OCI-LY7 (cell line): ENCODE measurements at regions not wholly inside any gene's neighbourhood (a gene's known extent, or its start where the extent isn't known, plus 50 kb on each side); places are given as distances from the start of the nearest gene placed in this dataset.

ENCODE experiments used
- BruUV-seq: library from RNA; stranded (reverse); fragments of 400-500 nt; replicated peaks from 2 replicates; lab custom pipeline; 2021; lab: Mats Ljungman, UMichigan
- CTCF ChIA-PET: fragments of 300-600 bp; sonication (Branson Sonifier 250); formaldehyde crosslinking; loops from one replicate; lab custom pipeline; 2022; ENCODE audit warnings: antibody characterized with exemption; ENCODE audit not compliant: unreplicated experiment; lab: Charles Lee
- POLR2A ChIA-PET: fragments of 300-600 bp; sonication (Branson Sonifier 250); formaldehyde crosslinking; loops from one replicate; lab custom pipeline; 2022; ENCODE audit warnings: antibody characterized with exemption; lab: Charles Lee
- DNase-seq: peaks from one replicate; pipeline ENCODE4 v3.0.0-alpha.2; 2015; ENCODE audit warnings: low spot score
- H2AFZ ChIP-seq: fragments of 200-600 bp; sonication (generic), shearing (Covaris generic); 2 replicates; pipeline ENCODE4 v1.6.1; 2014; ENCODE audit warnings: mild to moderate bottlenecking, antibody characterized with exemption, low read length, moderate library complexity
- H3K27ac ChIP-seq: fragments of 200-600 bp; sonication (generic); 2 replicates; pipeline ENCODE4 v1.5.1; 2014; ENCODE audit warnings: mixed run types, low read depth, mild to moderate bottlenecking, moderate library complexity, low read length, inconsistent platforms; ENCODE audit not compliant: poor library complexity, severe bottlenecking
- H3K36me3 ChIP-seq: fragments of 200-600 bp; sonication (generic); 2 replicates; pipeline ENCODE4 v1.6.1; 2014; ENCODE audit warnings: mild to moderate bottlenecking, antibody characterized with exemption, low read length, moderate library complexity, mixed read lengths; ENCODE audit not compliant: insufficient read depth
- H3K4me1 ChIP-seq: fragments of 200-600 bp; sonication (generic); 2 replicates; pipeline ENCODE4 v1.5.1; 2014; ENCODE audit warnings: mild to moderate bottlenecking, low read length; ENCODE audit not compliant: insufficient read depth, poor library complexity, severe bottlenecking
- H3K4me2 ChIP-seq: fragments of 200-600 bp; sonication (generic); 2 replicates; pipeline ENCODE4 v1.6.1; 2014; ENCODE audit warnings: mild to moderate bottlenecking, low read length
- H3K4me3 ChIP-seq: fragments of 200-600 bp; sonication (generic); 2 replicates; pipeline ENCODE4 v1.5.1; 2014; ENCODE audit warnings: mild to moderate bottlenecking, low read depth, low read length; ENCODE audit not compliant: poor library complexity, severe bottlenecking
- H3K79me2 ChIP-seq: fragments of 200-600 bp; sonication (generic); 2 replicates; pipeline ENCODE4 v1.6.1; 2016; ENCODE audit warnings: low read depth, mild to moderate bottlenecking, low read length, moderate library complexity, mixed read lengths; ENCODE audit not compliant: insufficient read depth
- H3K9me2 ChIP-seq: fragments of 200-600 bp; sonication (generic); 2 replicates; pipeline ENCODE4 v1.6.1; 2016; ENCODE audit warnings: mild to moderate bottlenecking, low read length, mixed read lengths; ENCODE audit not compliant: insufficient read depth
- H3K9me3 ChIP-seq: fragments of 200-600 bp; sonication (generic); 2 replicates; pipeline ENCODE4 v1.6.1; 2014; ENCODE audit warnings: mild to moderate bottlenecking, mixed run types, low read length, mixed read lengths
- H4K20me1 ChIP-seq: fragments of 200-600 bp; sonication (generic); 2 replicates; pipeline ENCODE4 v1.6.1; 2014; ENCODE audit warnings: mild to moderate bottlenecking, antibody characterized with exemption, low read length, moderate library complexity, mixed read lengths; ENCODE audit not compliant: insufficient read depth
- CTCF ChIP-seq: fragments of 200-600 bp; sonication (generic); conservative IDR thresholded peaks from 2 replicates; pipeline ENCODE4 v1.5.1; 2014; ENCODE audit warnings: mild to moderate bottlenecking, antibody characterized with exemption, low read length, moderate library complexity, mixed read lengths
- EZH2phosphoT487 ChIP-seq: fragments of 200-600 bp; sonication (generic); IDR thresholded peaks from 2 replicates; pipeline ENCODE4 v1.6.1; 2018; ENCODE audit warnings: low read depth, borderline replicate concordance, mild to moderate bottlenecking, mixed run types, antibody characterized with exemption, low read length, moderate library complexity, mixed read lengths
- intact Hi-C: fragments of 100-400 bp; cut with micrococcal nuclease; formaldehyde crosslinking; loops from one replicate; pipeline ENCODE4 v1.10.0; 2022; ENCODE audit not compliant: unreplicated experiment

GRCh38 chr9:2367970-2368369, 253.6 kb upstream of the VLDLR start:
- TF ChIP-seq EZH2phosphoT487, result no peak
- TF ChIP-seq CTCF, result peak; percentile 42
- intact Hi-C loops, result loop anchor here (2.0 kb wide), 1 partner anchor 21 kb away; no protein-coding TSS in a partner anchor
- no peaks in the 10 kb centered on the region for H3K9me3 ChIP-seq
- ChIA-PET CTCF (no interaction called here), POLR2A (no interaction called here)
- H3K79me2 ChIP-seq, result no peaks in the 10 kb centered on the region
- peak; percentile 8 for DNase-seq
- BruUV-seq, result no TSS peak
- no peak overlapping the region for H2AFZ ChIP-seq
- no peaks in the 10 kb centered on the region for H3K4me1 ChIP-seq
- no peak overlapping the region for H3K27ac ChIP-seq
- no peaks in the 10 kb centered on the region for H3K36me3 ChIP-seq
- no peak overlapping the region for H3K4me3 ChIP-seq
- H3K9me2 ChIP-seq, result no peaks in the 10 kb centered on the region
- H3K4me2 ChIP-seq, result no peak overlapping the region
- H4K20me1 ChIP-seq, result no peaks in the 10 kb centered on the region

GRCh38 chr9:2373648-2374047, 247.9 kb upstream of the VLDLR start:
- no TSS peak for BruUV-seq
- no peaks in the 10 kb centered on the region for H3K79me2 ChIP-seq
- intact Hi-C loops, result no loop called here
- ChIA-PET CTCF (no interaction called here), POLR2A (interaction anchor here (0.7 kb wide), 1 partner anchor 12 kb away, joined by 3 read pairs; no protein-coding TSS in a partner anchor)
- H3K4me3 ChIP-seq, result no peak overlapping the region
- H3K4me2 ChIP-seq, result no peak overlapping the region
- no peak overlapping the region for H3K27ac ChIP-seq
- DNase-seq, result no peak
- no peaks in the 10 kb centered on the region for H4K20me1 ChIP-seq
- no peaks in the 10 kb centered on the region for H3K4me1 ChIP-seq
- no peak overlapping the region for H2AFZ ChIP-seq
- H3K36me3 ChIP-seq, result no peaks in the 10 kb centered on the region
- no peaks in the 10 kb centered on the region for H3K9me2 ChIP-seq
- TF ChIP-seq EZH2phosphoT487 (no peak), CTCF (no peak)
- no peaks in the 10 kb centered on the region for H3K9me3 ChIP-seq

GRCh38 chr9:2375114-2375513, 246.5 kb upstream of the VLDLR start:
- POLR2A ChIA-PET, result no interaction called here
- H3K9me2 ChIP-seq, result no peaks in the 10 kb centered on the region
- H4K20me1 ChIP-seq, result no peaks in the 10 kb centered on the region
- H2AFZ ChIP-seq, result no peak overlapping the region
- no peaks in the 10 kb centered on the region for H3K9me3 ChIP-seq
- H3K27ac ChIP-seq, result no peak overlapping the region
- BruUV-seq, result no TSS peak
- H3K4me1 ChIP-seq, result no peaks in the 10 kb centered on the region
- no peaks in the 10 kb centered on the region for H3K79me2 ChIP-seq
- intact Hi-C loops, result no loop called here
- H3K4me3 ChIP-seq, result no peak overlapping the region
- no peak for DNase-seq
- H3K36me3 ChIP-seq, result no peaks in the 10 kb centered on the region
- CTCF ChIA-PET, result no interaction called here
- no peak overlapping the region for H3K4me2 ChIP-seq
- TF ChIP-seq CTCF (no peak), EZH2phosphoT487 (no peak)
